ENCODE measurements at regions not wholly inside any gene's neighbourhood (a gene's known extent, or its start where the extent isn't known, plus 50 kb on each side); places are given as distances from the start of the nearest gene placed in this dataset.

DNA sequence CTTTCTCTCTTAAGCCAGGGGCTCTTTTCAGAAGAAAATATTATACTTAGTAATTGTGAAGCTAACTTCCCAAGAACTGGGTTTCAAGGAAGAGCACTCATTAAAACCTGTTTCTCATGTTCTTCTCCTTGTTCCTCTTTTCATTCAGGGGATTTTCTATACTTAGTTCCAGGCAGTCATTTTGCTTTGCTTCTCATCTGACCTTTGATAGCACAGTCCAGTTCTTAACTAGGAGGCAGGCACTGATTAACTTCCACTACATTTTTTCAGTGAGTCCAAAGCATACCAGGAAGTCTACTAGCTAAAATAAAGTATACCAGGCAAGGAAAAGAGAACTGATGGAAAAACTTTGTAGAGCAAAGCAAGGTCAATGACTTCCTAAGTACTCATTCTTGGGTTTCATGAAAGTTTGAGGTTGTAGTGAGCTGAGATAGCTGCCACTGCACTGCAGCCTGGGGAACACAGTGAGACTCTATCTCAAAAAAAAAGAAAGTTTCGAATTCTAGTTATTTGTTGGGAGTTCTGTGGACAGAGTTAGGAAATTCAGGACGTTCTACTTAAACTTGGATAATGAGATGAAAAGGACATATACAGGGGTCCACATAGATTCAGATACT is 190.1 kb upstream of the HS3ST1 start:
- DNase-seq (ENCODE audit: low read depth in 1 of 2, low spot score in 2 of 2) (no peak), FAIRE-seq (no peak)
- Histone ChIP-seq H3K79me1 (ENCODE audit: low read depth, low read length) (no peaks in the 10 kb centered on the region), H4K20me1 (replicated peaks in 1 of 2; ENCODE audit: control insufficient read depth in 1 of 2, insufficient read depth in 2 of 2, low read length in 2 of 2) (no peaks in the 10 kb centered on the region), H4K8ac (ENCODE audit: extremely low read depth, insufficient read depth, low read length) (no peak overlapping the region), H3K4me2 (ENCODE audit: insufficient read depth in 1 of 2, low read depth in 2 of 2, low read length in 2 of 2) (no peak overlapping the region), H3K79me2 (ENCODE audit: control insufficient read depth in 1 of 2, insufficient read depth in 2 of 2, low read length in 2 of 2) (no peaks in the 10 kb centered on the region), H3K23me2 (ENCODE audit: low read depth, low read length) (no peaks in the 10 kb centered on the region), H2BK120ac (replicated peaks; ENCODE audit: low read depth, low read length) (no peak overlapping the region), H2AK5ac (ENCODE audit: low read depth, low read length) (no peak overlapping the region), H3K18ac (ENCODE audit: extremely low read depth, low read length) (no peak overlapping the region), H3K27me3 (replicated peaks in 1 of 4; ENCODE audit: control insufficient read depth in 3 of 4, extremely low read depth in 1 of 4, insufficient read depth in 3 of 4, low read length in 3 of 4) (no peaks in the 10 kb centered on the region), H2BK20ac (ENCODE audit: low read length) (no peak overlapping the region), H3K27ac (ENCODE audit: low read depth, low read length) (no peak overlapping the region), H3K9ac (replicated peaks in 1 of 4; ENCODE audit: extremely low read depth in 1 of 4, low read depth in 3 of 4, low read length in 3 of 4) (no peak overlapping the region), H3K36me3 (ENCODE audit: control insufficient read depth in 2 of 4, insufficient read depth in 4 of 4, low read length in 3 of 4) (no peaks in the 10 kb centered on the region), H3K4me1 (replicated peaks in 1 of 4; ENCODE audit: control insufficient read depth in 3 of 4, insufficient read depth in 4 of 4, low read length in 3 of 4) (no peaks in the 10 kb centered on the region), H3K4ac (replicated peaks; ENCODE audit: insufficient read length, low read depth, low read length) (no peak overlapping the region), H2BK15ac (ENCODE audit: low read length) (no peak overlapping the region), H2BK12ac (ENCODE audit: low read depth, low read length) (no peak overlapping the region), H3K4me3 (ENCODE audit: extremely low read depth in 1 of 4, insufficient read depth in 2 of 4, low read depth in 3 of 4, low read length in 4 of 4) (no peak overlapping the region), H3K23ac (ENCODE audit: insufficient read length) (no peak overlapping the region), H3K9me3 (ENCODE audit: insufficient read depth in 2 of 2, low read depth in 1 of 2, low read length in 1 of 2) (no peaks in the 10 kb centered on the region), H3K14ac (ENCODE audit: insufficient read length) (no peak overlapping the region), H4K91ac (replicated peaks; ENCODE audit: insufficient read length, low read length) (no peak overlapping the region), H4K5ac (ENCODE audit: insufficient read length, low read depth, low read length) (no peak overlapping the region), H2BK5ac (ENCODE audit: low read depth, low read length) (no peak overlapping the region), H3K56ac (replicated peaks; ENCODE audit: insufficient read length, low read depth, low read length) (no peak overlapping the region), H2AFZ (ENCODE audit: low read length) (no peak overlapping the region)
- CTCF ChIA-PET (ENCODE audit: partially characterized antibody): no interaction called here
- POLR2A ChIA-PET (ENCODE audit: partially characterized antibody): no interaction called here
- WGBS, 2 experiments (ENCODE audit: extremely low coverage in 1 of 2, insufficient coverage in 1 of 2, insufficient read length in 1 of 2, insufficient replicate concordance in 2 of 2, low coverage in 1 of 2, low lambda C conversion rate in 2 of 2, missing lambda C conversion rate in 1 of 2): 43% methylated on average over 2 of the region's 2 CpGs; no CpG with 5 or more reads in 1 of the 2 experiments
- TF ChIP-seq ZNF274 (IDR thresholded peaks at IDR 0.05; ENCODE audit: borderline replicate concordance, extremely low read depth, low read length) (no peak), CEBPB (IDR thresholded peaks at IDR 0.05; ENCODE audit: low read depth, low read length) (no peak), RXRA (IDR thresholded peaks at IDR 0.05; ENCODE audit: insufficient read depth, low read depth, low read length) (no peak), EP300 (IDR thresholded peaks at IDR 0.05; ENCODE audit: borderline replicate concordance in 1 of 2, low read depth in 2 of 2, low read length in 2 of 2) (no peak), ASH2L (IDR thresholded peaks at IDR 0.05; ENCODE audit: low read length) (no peak), RAD21 (IDR thresholded peaks at IDR 0.05 in 1 of 2, conservative IDR thresholded peaks at IDR 0.05 in 1 of 2; ENCODE audit: low read depth in 2 of 2, low read length in 2 of 2) (no peak), MAFK (IDR thresholded peaks at IDR 0.05; ENCODE audit: low read depth, low read length) (no peak), POLR2A (IDR thresholded peaks at IDR 0.05; ENCODE audit: control extremely low read depth in 1 of 2, low read depth in 2 of 2, low read length in 2 of 2) (no peak), RBBP5 (IDR thresholded peaks at IDR 0.05; ENCODE audit: borderline replicate concordance, low read depth, low read length) (no peak), SP1 (IDR thresholded peaks at IDR 0.05; ENCODE audit: low read depth, low read length) (no peak), TAF1 (IDR thresholded peaks at IDR 0.05; ENCODE audit: low read depth, low read length) (no peak), YY1 (IDR thresholded peaks at IDR 0.05; ENCODE audit: low read depth, low read length) (no peak), SIX5 (IDR thresholded peaks at IDR 0.05; ENCODE audit: low read depth, low read length) (no peak), RNF2 (IDR thresholded peaks at IDR 0.05; ENCODE audit: borderline replicate concordance, low read depth, low read length, missing control alignments, poor library complexity, severe bottlenecking) (no peak), EZH2 (IDR thresholded peaks at IDR 0.05; ENCODE audit: low read depth, low read length, severe bottlenecking) (no peak)
